Left ventricle myocardium inferior (tissue), 1 donor: ENCODE measurements at regions not wholly inside any gene's neighbourhood (a gene's known extent, or its start where the extent isn't known, plus 50 kb on each side); places are given as distances from the start of the nearest gene placed in this dataset.

Experiments
- DNase-seq: peaks from one replicate; pipeline ENCODE4 v3.0.0-alpha.2; 2020
- H3K27ac ChIP-seq: fragments of 200-600 bp; replicated peaks from 2 replicates; pipeline ENCODE4 v1.8.0; 2021
- H3K27me3 ChIP-seq: fragments of 200-600 bp; 2 replicates; pipeline ENCODE4 v1.8.0; 2021; ENCODE audit warnings: low read depth
- H3K36me3 ChIP-seq: fragments of 200-600 bp; 2 replicates; pipeline ENCODE4 v1.8.0; 2021
- H3K4me1 ChIP-seq: fragments of 200-600 bp; 2 replicates; pipeline ENCODE4 v1.8.0; 2021
- H3K4me3 ChIP-seq: fragments of 200-600 bp; 2 replicates; pipeline ENCODE4 v1.8.0; 2021; ENCODE audit warnings: mild to moderate bottlenecking, moderate library complexity
- H3K9me3 ChIP-seq: fragments of 200-600 bp; replicated peaks from 2 replicates; pipeline ENCODE4 v1.8.0; 2021
- CTCF ChIP-seq: fragments of 200-600 bp; IDR thresholded peaks from 2 replicates; pipeline ENCODE4 v1.8.0; 2021; ENCODE audit warnings: antibody characterized with exemption, mild to moderate bottlenecking, borderline replicate concordance
- intact Hi-C: fragments of 100-400 bp; cut with micrococcal nuclease; formaldehyde crosslinking; loops from one replicate; pipeline ENCODE4 v1.11.0; 2022
- donor health status: DM: no; HTN: yes; CAD: no; lungs with severe emphysema.

- H3K4me3 ChIP-seq = no peak overlapping the region
- DNase-seq = no peak
- TF ChIP-seq CTCF = no peak
- no peaks in the 10 kb centered on the region for H3K27me3 ChIP-seq
- H3K4me1 ChIP-seq = no peaks in the 10 kb centered on the region
- H3K36me3 ChIP-seq = no peaks in the 10 kb centered on the region
- intact Hi-C loops = no loop called here
- no peak overlapping the region for H3K27ac ChIP-seq
- H3K9me3 ChIP-seq = no peaks in the 10 kb centered on the region
These were observed 376.0 kb upstream of the ALCAM start for GRCh38 chr3:104990758-104991157.

- no peaks in the 10 kb centered on the region for H3K36me3 ChIP-seq
- intact Hi-C loops = no loop called here
- no peak overlapping the region for H3K4me3 ChIP-seq
- TF ChIP-seq CTCF = no peak
- no peak overlapping the region for H3K27ac ChIP-seq
- no peak for DNase-seq
- no peaks in the 10 kb centered on the region for H3K27me3 ChIP-seq
- peaks cover 10% of the 10 kb centered on the region for H3K9me3 ChIP-seq
- H3K4me1 ChIP-seq = no peaks in the 10 kb centered on the region
These were observed 374.0 kb upstream of the ALCAM start for GRCh38 chr3:104992676-104993075.

- DNase-seq = no peak
- intact Hi-C loops = no loop called here
- Histone ChIP-seq H3K27ac (no peak overlapping the region), H3K27me3 (no peaks in the 10 kb centered on the region), H3K9me3 (no peaks in the 10 kb centered on the region), H3K4me3 (no peak overlapping the region), H3K36me3 (no peaks in the 10 kb centered on the region), H3K4me1 (no peaks in the 10 kb centered on the region)
- TF ChIP-seq CTCF = no peak
These were observed 360.5 kb upstream of the ALCAM start for GRCh38 chr3:105006164-105006563.

DNA sequence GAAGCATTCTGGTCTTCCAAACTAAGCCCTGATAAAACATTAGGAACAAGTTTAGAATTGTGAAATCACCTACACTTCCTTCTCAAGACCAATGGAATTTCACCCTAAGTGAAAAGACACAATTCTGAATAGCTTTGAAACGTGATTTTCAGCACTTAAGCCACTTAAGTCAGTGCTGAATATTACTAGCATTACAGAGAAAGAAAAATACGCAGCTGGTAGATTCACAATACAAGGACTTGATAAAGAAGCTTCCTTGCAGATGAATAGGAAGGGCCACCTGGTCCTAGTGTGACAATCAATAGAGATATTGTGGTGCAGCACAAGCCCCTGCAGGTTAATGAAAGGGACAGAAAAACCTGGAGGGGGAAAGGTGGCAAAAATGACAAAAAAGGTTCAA lies 353.1 kb upstream of the ALCAM start:
- no peaks in the 10 kb centered on the region for H3K9me3 ChIP-seq
- no peak overlapping the region for H3K4me3 ChIP-seq
- intact Hi-C loops = no loop called here
- TF ChIP-seq CTCF = no peak
- H3K36me3 ChIP-seq = no peaks in the 10 kb centered on the region
- DNase-seq = no peak
- no peaks in the 10 kb centered on the region for H3K4me1 ChIP-seq
- H3K27ac ChIP-seq = no peak overlapping the region
- H3K27me3 ChIP-seq = no peaks in the 10 kb centered on the region

DNA sequence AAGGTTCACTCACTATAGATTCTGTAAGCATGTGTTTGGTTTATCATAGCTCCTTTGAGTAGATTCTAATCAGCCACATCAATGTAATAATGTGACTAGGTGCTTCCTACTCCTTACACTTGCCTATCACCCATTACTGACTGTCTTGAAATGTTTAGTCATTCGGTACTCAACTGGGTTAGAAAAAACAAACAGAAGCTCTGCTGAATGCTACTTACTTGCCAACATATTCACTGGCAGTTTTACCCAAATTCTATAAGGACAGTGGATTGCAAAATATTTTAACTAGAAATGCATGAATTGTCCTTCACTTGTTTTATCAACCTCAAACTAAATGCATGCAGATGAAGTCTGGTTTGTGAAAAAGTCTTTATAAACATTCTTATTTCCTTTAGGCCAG lies 352.1 kb upstream of the ALCAM start:
- no peaks in the 10 kb centered on the region for H3K36me3 ChIP-seq
- intact Hi-C loops = no loop called here
- no peak for TF ChIP-seq CTCF
- H3K4me3 ChIP-seq = no peak overlapping the region
- H3K27ac ChIP-seq = no peak overlapping the region
- H3K4me1 ChIP-seq = no peaks in the 10 kb centered on the region
- no peaks in the 10 kb centered on the region for H3K27me3 ChIP-seq
- H3K9me3 ChIP-seq = no peaks in the 10 kb centered on the region
- no peak for DNase-seq

DNA sequence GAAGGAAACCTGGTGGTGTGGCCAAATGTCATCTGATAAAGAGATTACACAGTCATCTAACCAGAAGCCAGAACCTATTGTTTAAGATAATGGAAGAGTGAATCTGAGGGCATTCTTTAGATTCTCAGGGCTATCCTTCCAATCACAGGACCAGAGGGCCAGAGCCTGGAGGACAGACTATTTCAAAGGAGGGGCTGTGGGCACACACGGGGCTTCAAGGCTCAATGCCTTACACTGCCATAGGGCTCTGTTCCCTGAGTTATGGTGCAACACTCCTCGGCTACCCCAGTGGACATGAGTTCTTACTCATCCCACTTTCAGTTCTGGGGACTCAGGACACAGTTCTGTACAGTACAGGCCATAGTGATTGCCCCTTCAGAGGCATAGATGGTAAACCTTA lies 343.9 kb upstream of the ALCAM start:
- intact Hi-C loops = no loop called here
- no peaks in the 10 kb centered on the region for H3K36me3 ChIP-seq
- H3K4me3 ChIP-seq = no peak overlapping the region
- TF ChIP-seq CTCF = no peak
- no peaks in the 10 kb centered on the region for H3K4me1 ChIP-seq
- DNase-seq = no peak
- H3K9me3 ChIP-seq = no peaks in the 10 kb centered on the region
- H3K27me3 ChIP-seq = no peaks in the 10 kb centered on the region
- H3K27ac ChIP-seq = no peak overlapping the region
